ENCODE measurements at regions not wholly inside any gene's neighbourhood (a gene's known extent, or its start where the extent isn't known, plus 50 kb on each side); places are given as distances from the start of the nearest gene placed in this dataset.

- no peak overlapping the region for H3K4me3 ChIP-seq (replicated peaks in 1 of 3; ENCODE audit: insufficient read depth in 1 of 3, low read depth in 1 of 3, low read length in 3 of 3)
- no peaks in the 10 kb centered on the region for H3K4me1 ChIP-seq (ENCODE audit: control insufficient read depth, extremely low read depth, insufficient read depth, low read length)
- H3K9me3 ChIP-seq (replicated peaks; ENCODE audit: control insufficient read depth, insufficient read depth, low read length), result peaks cover 7% of the 10 kb centered on the region
- DNase-seq (ENCODE audit: low read depth, low spot score) (no peak), FAIRE-seq (no peak)
- no TSS peak for BruUV-seq (replicated peaks)
- ChIA-PET CTCF (no interaction called here), POLR2A (no interaction called here)
- H3K27ac ChIP-seq (ENCODE audit: insufficient read depth, low read depth, low read length), result no peak overlapping the region
- H3K4me2 ChIP-seq (ENCODE audit: insufficient read depth, low read length), result no peak overlapping the region
- no peaks in the 10 kb centered on the region for H3K9me1 ChIP-seq (replicated peaks; ENCODE audit: control insufficient read depth, extremely low read depth, insufficient read depth, low read length)
- H2AFZ ChIP-seq (ENCODE audit: low read depth, low read length), result no peak overlapping the region
- dilution Hi-C loops (cut with MboI; ENCODE audit: extremely low pct_ligation_motif_present, low sequenced_read_pairs) (no loop called here), intact Hi-C loops (cut with micrococcal nuclease) (no loop called here)
- TF ChIP-seq POLR2AphosphoS5 (IDR thresholded peaks at IDR 0.05; ENCODE audit: insufficient read depth, low read depth, low read length), result no peak
- TF ChIP-seq POLR2A (IDR thresholded peaks at IDR 0.05; ENCODE audit: low read depth, low read length), result no peak
- no peak for TF ChIP-seq EZH2 (IDR thresholded peaks at IDR 0.05; ENCODE audit: borderline replicate concordance, low read depth, low read length, severe bottlenecking)
- no peak for TF ChIP-seq MAX (IDR thresholded peaks at IDR 0.05; ENCODE audit: insufficient read depth, insufficient read length)
- TF ChIP-seq GATA2 (IDR thresholded peaks at IDR 0.05; ENCODE audit: insufficient read depth, insufficient read length, low read depth, low read length), result no peak
- TF ChIP-seq MYC (IDR thresholded peaks at IDR 0.05; ENCODE audit: low read depth, low read length), result no peak
- no peak for TF ChIP-seq JUN (IDR thresholded peaks at IDR 0.05; ENCODE audit: borderline replicate concordance, insufficient read depth, insufficient read length, low read depth)
- TF ChIP-seq FOS (IDR thresholded peaks at IDR 0.05; ENCODE audit: borderline replicate concordance, insufficient read depth, low read length), result no peak
- TF ChIP-seq, protein P1, sequence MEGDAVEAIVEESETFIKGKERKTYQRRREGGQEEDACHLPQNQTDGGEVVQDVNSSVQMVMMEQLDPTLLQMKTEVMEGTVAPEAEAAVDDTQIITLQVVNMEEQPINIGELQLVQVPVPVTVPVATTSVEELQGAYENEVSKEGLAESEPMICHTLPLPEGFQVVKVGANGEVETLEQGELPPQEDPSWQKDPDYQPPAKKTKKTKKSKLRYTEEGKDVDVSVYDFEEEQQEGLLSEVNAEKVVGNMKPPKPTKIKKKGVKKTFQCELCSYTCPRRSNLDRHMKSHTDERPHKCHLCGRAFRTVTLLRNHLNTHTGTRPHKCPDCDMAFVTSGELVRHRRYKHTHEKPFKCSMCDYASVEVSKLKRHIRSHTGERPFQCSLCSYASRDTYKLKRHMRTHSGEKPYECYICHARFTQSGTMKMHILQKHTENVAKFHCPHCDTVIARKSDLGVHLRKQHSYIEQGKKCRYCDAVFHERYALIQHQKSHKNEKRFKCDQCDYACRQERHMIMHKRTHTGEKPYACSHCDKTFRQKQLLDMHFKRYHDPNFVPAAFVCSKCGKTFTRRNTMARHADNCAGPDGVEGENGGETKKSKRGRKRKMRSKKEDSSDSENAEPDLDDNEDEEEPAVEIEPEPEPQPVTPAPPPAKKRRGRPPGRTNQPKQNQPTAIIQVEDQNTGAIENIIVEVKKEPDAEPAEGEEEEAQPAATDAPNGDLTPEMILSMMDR (IDR thresholded peaks at IDR 0.05; ENCODE audit: extremely low read depth in 1 of 2, insufficient read depth in 1 of 2, low read depth in 1 of 2, low read length in 2 of 2), result no peak
- no peak overlapping the region for H3K9ac ChIP-seq (replicated peaks; ENCODE audit: extremely low read depth, insufficient read depth, low read length)
- H3K79me2 ChIP-seq (ENCODE audit: control insufficient read depth, insufficient read depth, low read length), result no peaks in the 10 kb centered on the region
- no peaks in the 10 kb centered on the region for H3K27me3 ChIP-seq (ENCODE audit: control insufficient read depth in 2 of 2, insufficient read depth in 2 of 2, low read length in 2 of 2)
- no peaks in the 10 kb centered on the region for H4K20me1 ChIP-seq (replicated peaks; ENCODE audit: control insufficient read depth, extremely low read depth, insufficient read depth, low read length)
- no peaks in the 10 kb centered on the region for H3K36me3 ChIP-seq (ENCODE audit: control insufficient read depth in 2 of 2, extremely low read depth in 1 of 2, insufficient read depth in 2 of 2, low read length in 2 of 2)
These were observed 484.6 kb downstream of the AACS start for GRCh38 chr12:125549836-125550235.

Measured in endothelial cell of umbilical vein (primary cell).